ENCODE measurements at regions not wholly inside any gene's neighbourhood (a gene's known extent, or its start where the extent isn't known, plus 50 kb on each side); places are given as distances from the start of the nearest gene placed in this dataset.
"Not testable (repeated sequence)": the region's sequence is repeated elsewhere in the genome, so short reads cannot be mapped to it uniquely, and the experiment has no call there.

- TF ChIP-seq CTCF (conservative IDR thresholded peaks at IDR 0.05; ENCODE audit: low read depth, low read length); RAD21 (IDR thresholded peaks at IDR 0.05; ENCODE audit: low read length); POLR2A (IDR thresholded peaks at IDR 0.05; ENCODE audit: low read depth, low read length); CHD1 (IDR thresholded peaks at IDR 0.05; ENCODE audit: low read depth, low read length); RFX5 (IDR thresholded peaks at IDR 0.05; ENCODE audit: low read depth, low read length); CEBPB (IDR thresholded peaks at IDR 0.05; ENCODE audit: low read depth, low read length); MAZ (IDR thresholded peaks at IDR 0.05; ENCODE audit: borderline replicate concordance, low read depth, low read length); MAFK (IDR thresholded peaks at IDR 0.05; ENCODE audit: low read depth, low read length); ELK1 (IDR thresholded peaks at IDR 0.05; ENCODE audit: borderline replicate concordance, low read depth, low read length); RCOR1 (IDR thresholded peaks at IDR 0.05; ENCODE audit: insufficient replicate concordance, low read length); NFE2L2 (IDR thresholded peaks at IDR 0.05; ENCODE audit: low read depth, low read length); SMC3 (IDR thresholded peaks at IDR 0.05; ENCODE audit: low read depth, low read length); USF2 (IDR thresholded peaks at IDR 0.05; ENCODE audit: low read depth, low read length): not testable (repeated sequence)
Measured at GRCh38 chr1:148049115-148049496, 103.0 kb downstream of the NBPF11 start.
